ENCODE measurements at regions not wholly inside any gene's neighbourhood (a gene's known extent, or its start where the extent isn't known, plus 50 kb on each side); places are given as distances from the start of the nearest gene placed in this dataset.

GRCh38 chr4:27178061-27178460 is 317.4 kb downstream of the STIM2 start:
- Mint-ChIP-seq H3K27me3 (no peaks in the 10 kb centered on the region), H3K36me3 (no peaks in the 10 kb centered on the region), H3K4me1 (no peaks in the 10 kb centered on the region), H3K4me3 (no peak overlapping the region), H3K27ac (no peak overlapping the region), H3K9me3 (ENCODE audit: low read depth) (peaks cover 3% of the 10 kb centered on the region)
- CTCF ChIA-PET, result no interaction called here
- DNase-seq (no peak), ATAC-seq (no peak)

- Mint-ChIP-seq H3K9me3 (ENCODE audit: low read depth) (no peaks in the 10 kb centered on the region), H3K36me3 (no peaks in the 10 kb centered on the region), H3K27me3 (no peaks in the 10 kb centered on the region), H3K4me3 (no peak overlapping the region), H3K27ac (no peak overlapping the region), H3K4me1 (no peaks in the 10 kb centered on the region)
- ATAC-seq, result no peak
- CTCF ChIA-PET, result no interaction called here
- no peak for DNase-seq
Observed at GRCh38 chr4:27181693-27182092, 321.1 kb downstream of the STIM2 start.

- Mint-ChIP-seq H3K4me1 (no peaks in the 10 kb centered on the region), H3K27me3 (no peaks in the 10 kb centered on the region), H3K9me3 (ENCODE audit: low read depth) (no peaks in the 10 kb centered on the region), H3K4me3 (no peak overlapping the region), H3K27ac (no peak overlapping the region), H3K36me3 (no peaks in the 10 kb centered on the region)
- no peak for DNase-seq
- CTCF ChIA-PET, result no interaction called here
- ATAC-seq, result no peak
Observed at GRCh38 chr4:27182211-27182610, 321.6 kb downstream of the STIM2 start.

- CTCF ChIA-PET, result no interaction called here
- no peaks in the 10 kb centered on the region for H3K36me3 Mint-ChIP-seq
- no peaks in the 10 kb centered on the region for H3K4me1 Mint-ChIP-seq
- no peak overlapping the region for H3K27ac Mint-ChIP-seq
- ATAC-seq (no peak), DNase-seq (no peak)
- H3K27me3 Mint-ChIP-seq, result no peaks in the 10 kb centered on the region
- H3K9me3 Mint-ChIP-seq (ENCODE audit: low read depth), result no peaks in the 10 kb centered on the region
- no peak overlapping the region for H3K4me3 Mint-ChIP-seq
Observed at GRCh38 chr4:27184508-27185155, 324.0 kb downstream of the STIM2 start.

GRCh38 chr4:27186710-27187109 is 326.1 kb downstream of the STIM2 start:
- no peaks in the 10 kb centered on the region for H3K36me3 Mint-ChIP-seq
- CTCF ChIA-PET, result no interaction called here
- H3K9me3 Mint-ChIP-seq (ENCODE audit: low read depth), result no peaks in the 10 kb centered on the region
- H3K27me3 Mint-ChIP-seq, result no peaks in the 10 kb centered on the region
- H3K4me3 Mint-ChIP-seq, result no peak overlapping the region
- ATAC-seq, result no peak
- DNase-seq, result no peak
- H3K4me1 Mint-ChIP-seq, result no peaks in the 10 kb centered on the region
- H3K27ac Mint-ChIP-seq, result no peak overlapping the region

GRCh38 chr4:27187786-27188185 is 327.1 kb downstream of the STIM2 start:
- Mint-ChIP-seq H3K9me3 (ENCODE audit: low read depth) (no peaks in the 10 kb centered on the region), H3K4me1 (no peaks in the 10 kb centered on the region), H3K27ac (no peak overlapping the region), H3K27me3 (no peaks in the 10 kb centered on the region), H3K36me3 (no peaks in the 10 kb centered on the region), H3K4me3 (no peak overlapping the region)
- DNase-seq (no peak), ATAC-seq (no peak)
- CTCF ChIA-PET, result no interaction called here

GRCh38 chr4:27189683-27190082 is 329.0 kb downstream of the STIM2 start:
- ATAC-seq, result no peak
- Mint-ChIP-seq H3K4me1 (no peaks in the 10 kb centered on the region), H3K36me3 (no peaks in the 10 kb centered on the region)

GRCh38 chr4:27191592-27191991 is 331.0 kb downstream of the STIM2 start:
- H3K9me3 Mint-ChIP-seq (ENCODE audit: low read depth), result no peaks in the 10 kb centered on the region
- H3K4me1 Mint-ChIP-seq, result no peaks in the 10 kb centered on the region
- H3K27me3 Mint-ChIP-seq, result no peaks in the 10 kb centered on the region
- H3K27ac Mint-ChIP-seq, result no peak overlapping the region
- no peak for DNase-seq
- no peaks in the 10 kb centered on the region for H3K36me3 Mint-ChIP-seq
- no peak for ATAC-seq
- CTCF ChIA-PET, result no interaction called here
- no peak overlapping the region for H3K4me3 Mint-ChIP-seq

More at GRCh38 chr4:27189683-27190082, 329.0 kb downstream of the STIM2 start:
- Mint-ChIP-seq H3K4me3 (no peak overlapping the region), H3K27me3 (no peaks in the 10 kb centered on the region), H3K9me3 (ENCODE audit: low read depth) (no peaks in the 10 kb centered on the region), H3K27ac (no peak overlapping the region)
- no peak for DNase-seq
- CTCF ChIA-PET, result no interaction called here

GRCh38 chr4:27194599-27195176 is 334.0 kb downstream of the STIM2 start:
- no peaks in the 10 kb centered on the region for H3K36me3 Mint-ChIP-seq
- no peak overlapping the region for H3K27ac Mint-ChIP-seq
- H3K9me3 Mint-ChIP-seq (ENCODE audit: low read depth), result no peaks in the 10 kb centered on the region
- DNase-seq (no peak), ATAC-seq (no peak)
- no peaks in the 10 kb centered on the region for H3K27me3 Mint-ChIP-seq
- H3K4me3 Mint-ChIP-seq, result no peak overlapping the region
- H3K4me1 Mint-ChIP-seq, result no peaks in the 10 kb centered on the region
- CTCF ChIA-PET, result no interaction called here

GRCh38 chr4:27198246-27198645 is 337.6 kb downstream of the STIM2 start:
- DNase-seq (no peak), ATAC-seq (no peak)
- Mint-ChIP-seq H3K27ac (no peak overlapping the region), H3K4me1 (no peaks in the 10 kb centered on the region), H3K9me3 (ENCODE audit: low read depth) (no peaks in the 10 kb centered on the region), H3K27me3 (no peaks in the 10 kb centered on the region), H3K4me3 (no peak overlapping the region), H3K36me3 (no peaks in the 10 kb centered on the region)
- CTCF ChIA-PET, result no interaction called here

- DNase-seq (no peak), ATAC-seq (no peak)
- H3K4me3 Mint-ChIP-seq, result no peak overlapping the region
- no peaks in the 10 kb centered on the region for H3K9me3 Mint-ChIP-seq (ENCODE audit: low read depth)
- H3K27ac Mint-ChIP-seq, result no peak overlapping the region
- CTCF ChIA-PET, result no interaction called here
- H3K36me3 Mint-ChIP-seq, result no peaks in the 10 kb centered on the region
- H3K27me3 Mint-ChIP-seq, result no peaks in the 10 kb centered on the region
- H3K4me1 Mint-ChIP-seq, result no peaks in the 10 kb centered on the region
Observed at GRCh38 chr4:27198971-27199370, 338.3 kb downstream of the STIM2 start.

GRCh38 chr4:27206009-27206408 is 345.4 kb downstream of the STIM2 start:
- no peak for DNase-seq
- Mint-ChIP-seq H3K4me1 (no peaks in the 10 kb centered on the region), H3K27me3 (no peaks in the 10 kb centered on the region), H3K9me3 (ENCODE audit: low read depth) (no peaks in the 10 kb centered on the region), H3K27ac (no peak overlapping the region), H3K36me3 (no peaks in the 10 kb centered on the region), H3K4me3 (no peak overlapping the region)
- CTCF ChIA-PET, result no interaction called here
- ATAC-seq, result no peak

- H3K9me3 Mint-ChIP-seq (ENCODE audit: low read depth), result no peaks in the 10 kb centered on the region
- no peaks in the 10 kb centered on the region for H3K27me3 Mint-ChIP-seq
- no peaks in the 10 kb centered on the region for H3K4me1 Mint-ChIP-seq
- CTCF ChIA-PET, result no interaction called here
- no peak overlapping the region for H3K4me3 Mint-ChIP-seq
- DNase-seq (no peak), ATAC-seq (no peak)
- H3K36me3 Mint-ChIP-seq, result no peaks in the 10 kb centered on the region
- no peak overlapping the region for H3K27ac Mint-ChIP-seq
Observed at GRCh38 chr4:27210956-27211355, 350.3 kb downstream of the STIM2 start.

GRCh38 chr4:27214010-27214409 is 353.4 kb downstream of the STIM2 start:
- no peak for ATAC-seq
- Mint-ChIP-seq H3K27me3 (no peaks in the 10 kb centered on the region), H3K27ac (no peak overlapping the region), H3K36me3 (no peaks in the 10 kb centered on the region), H3K9me3 (ENCODE audit: low read depth) (no peaks in the 10 kb centered on the region), H3K4me3 (no peak overlapping the region), H3K4me1 (no peaks in the 10 kb centered on the region)
- CTCF ChIA-PET, result no interaction called here
- no peak for DNase-seq
